SK-N-SH (cell line): ENCODE measurements at regions not wholly inside any gene's neighbourhood (a gene's known extent, or its start where the extent isn't known, plus 50 kb on each side); places are given as distances from the start of the nearest gene placed in this dataset.

Experiments
- CTCF ChIA-PET: fragments of 300-600, 350-600 bp; formaldehyde crosslinking; extraction: SDS; loops from one replicate; lab custom pipeline; 2021; lab: Yijun Ruan, JAX
- POLR2A ChIA-PET: fragments of 350-600 bp; sonication (Branson Sonifier 250); formaldehyde crosslinking; extraction: SDS; loops from one replicate; lab custom pipeline; 2020; ENCODE audit warnings: antibody characterized with exemption, inconsistent platforms; lab: Yijun Ruan, JAX
- DNase-seq: peaks from one replicate; pipeline ENCODE4 v3.0.0; 2012
- H2AFZ ChIP-seq: fragments of 200-600 bp; sonication (generic); 2 replicates; pipeline ENCODE4 v1.8.1; 2016; ENCODE audit warnings: antibody characterized with exemption, mild to moderate bottlenecking, low read depth
- H3F3A ChIP-seq: fragments of 200-600 bp; sonication (generic); replicated peaks from 2 replicates; pipeline ENCODE3; 2016; ENCODE audit warnings: antibody characterized with exemption, mild to moderate bottlenecking; ENCODE audit not compliant: insufficient read depth
- H3K27ac ChIP-seq, 2 experiments: fragments of 200-500 bp in 1 of 2; fragments of 200-600 bp in 1 of 2; sonication (Bioruptor generic) in 1 of 2; sonication (generic), shearing (Covaris generic) in 1 of 2; 2 replicates each; pipeline versions ENCODE4 v1.5.1 to v1.6.1; 2014 to 2016; ENCODE audit warnings: low read depth in 2 of 2, inconsistent platforms in 1 of 2, low read length in 1 of 2, mild to moderate bottlenecking in 1 of 2, mixed read lengths in 1 of 2
- H3K27me3 ChIP-seq: fragments of 200-600 bp; sonication (generic), shearing (Covaris generic); 2 replicates; pipeline ENCODE4 v1.6.1; 2016; ENCODE audit warnings: mixed run types; ENCODE audit not compliant: insufficient read depth
- H3K36me3 ChIP-seq, 2 experiments: fragments of 200-500 bp in 1 of 2; fragments of 200-600 bp in 1 of 2; sonication (Bioruptor generic) in 1 of 2; sonication (generic) in 1 of 2; replicated peaks in 1 of 2; 2 replicates each; pipeline versions ENCODE3 to v1.5.1; 2014 to 2016; ENCODE audit warnings: low read length in 1 of 2, mild to moderate bottlenecking in 1 of 2; ENCODE audit not compliant: insufficient read depth in 2 of 2, control insufficient read depth in 1 of 2
- H3K4me1 ChIP-seq, 2 experiments: fragments of 200-500 bp in 1 of 2; fragments of 200-600 bp in 1 of 2; sonication (Bioruptor generic) in 1 of 2; sonication (generic), shearing (Covaris generic) in 1 of 2; 2 replicates each; pipeline versions ENCODE4 v1.5.1 to v1.6.1; 2014 to 2016; ENCODE audit warnings: low read depth in 1 of 2, low read length in 1 of 2, mixed run types in 1 of 2; ENCODE audit not compliant: insufficient read depth in 2 of 2, control insufficient read depth in 1 of 2
- H3K4me2 ChIP-seq: fragments of 200-600 bp; sonication (generic), shearing (Covaris generic); 2 replicates; pipeline ENCODE4 v1.6.1; 2017; ENCODE audit warnings: mixed run types
- H3K4me3 ChIP-seq, 2 experiments: fragments of 200-500 bp in 1 of 2; fragments of 200-600 bp in 1 of 2; sonication (Bioruptor generic) in 1 of 2; sonication (generic), shearing (Covaris generic) in 1 of 2; 2 replicates each; pipeline versions ENCODE4 v1.5.1 to v1.8.1; 2014 to 2016; ENCODE audit warnings: low read depth in 2 of 2, inconsistent platforms in 1 of 2, low read length in 1 of 2, mild to moderate bottlenecking in 1 of 2, mixed read lengths in 1 of 2, moderate library complexity in 1 of 2
- H3K79me2 ChIP-seq: fragments of 200-600 bp; sonication (generic); 2 replicates; pipeline ENCODE4 v1.8.1; 2017; ENCODE audit warnings: mild to moderate bottlenecking; ENCODE audit not compliant: insufficient read depth
- H3K9ac ChIP-seq: fragments of 200-600 bp; sonication (generic); 2 replicates; pipeline ENCODE4 v1.6.1; 2017; ENCODE audit warnings: mixed run types
- H3K9me2 ChIP-seq: fragments of 200-600 bp; sonication (generic); 2 replicates; pipeline ENCODE4 v1.6.1; 2017; ENCODE audit warnings: mixed run types
- H3K9me3 ChIP-seq: fragments of 200-600 bp; sonication (generic); 2 replicates; pipeline ENCODE4 v1.6.1; 2017; ENCODE audit warnings: mixed run types, mild to moderate bottlenecking, moderate library complexity
- H4K20me1 ChIP-seq: fragments of 200-600 bp; sonication (generic); 2 replicates; pipeline ENCODE4 v1.6.1; 2017; ENCODE audit warnings: mild to moderate bottlenecking, mixed run types; ENCODE audit not compliant: insufficient read depth
- ELF1 ChIP-seq: IDR thresholded peaks from 2 replicates; pipeline ENCODE4 v1.4.0; 2012
- EP300 ChIP-seq, 2 experiments: IDR thresholded peaks; 2 replicates each; pipeline versions ENCODE4 v1.4.0 to v1.6.1; 2012; ENCODE audit warnings: borderline replicate concordance in 1 of 2, low read depth in 1 of 2, low read length in 1 of 2
- EZH2phosphoT487 ChIP-seq: fragments of 200-600 bp; sonication (generic); IDR thresholded peaks from 2 replicates; pipeline ENCODE4 v1.6.1; 2017; ENCODE audit warnings: low read depth, mixed run types, mild to moderate bottlenecking, antibody characterized with exemption, moderate library complexity, borderline replicate concordance
- FOXJ3 ChIP-seq: sonication (generic); formaldehyde crosslinking; IDR thresholded peaks from 2 replicates; pipeline ENCODE4 v1.5.1; 2020; ENCODE audit warnings: mild to moderate bottlenecking, missing genetic modification reagents
- FOXM1 ChIP-seq: IDR thresholded peaks from 2 replicates; pipeline ENCODE4 v1.4.0; 2012; ENCODE audit warnings: low read depth, mild to moderate bottlenecking
- GABPA ChIP-seq: IDR thresholded peaks from 2 replicates; pipeline ENCODE4 v1.4.0; 2012; ENCODE audit warnings: low read depth, mild to moderate bottlenecking
- GATA2 ChIP-seq: sonication (generic); formaldehyde crosslinking; IDR thresholded peaks from 2 replicates; pipeline ENCODE4 v1.5.0; 2020; ENCODE audit warnings: mild to moderate bottlenecking, missing genetic modification reagents
- MEF2A ChIP-seq: IDR thresholded peaks from 2 replicates; pipeline ENCODE4 v1.4.0; 2012; ENCODE audit warnings: low read depth, borderline replicate concordance
- MXI1 ChIP-seq: IDR thresholded peaks from 2 replicates; pipeline ENCODE4 v1.6.1; 2012; ENCODE audit warnings: mild to moderate bottlenecking, low read depth, low read length, improper control_type of control experiment
- NFIC ChIP-seq: IDR thresholded peaks from 2 replicates; pipeline ENCODE4 v1.4.0; 2012; ENCODE audit warnings: borderline replicate concordance
- POLR2AphosphoS5 ChIP-seq: IDR thresholded peaks from 2 replicates; pipeline ENCODE4 v1.6.1; 2012; ENCODE audit warnings: low read depth, low read length
- SIN3A ChIP-seq: IDR thresholded peaks from 2 replicates; pipeline ENCODE4 v1.6.1; 2012; ENCODE audit warnings: low read depth, mild to moderate bottlenecking, low read length, moderate library complexity, borderline replicate concordance
- SMC3 ChIP-seq: IDR thresholded peaks from 2 replicates; pipeline ENCODE4 v1.6.1; 2012; ENCODE audit warnings: low read depth, low read length, improper control_type of control experiment
- TAF1 ChIP-seq: IDR thresholded peaks from 2 replicates; pipeline ENCODE4 v1.6.1; 2012; ENCODE audit warnings: low read depth, mild to moderate bottlenecking, low read length, moderate library complexity, borderline replicate concordance
- YY1 ChIP-seq: IDR thresholded peaks from 2 replicates; pipeline ENCODE4 v1.4.0; 2012; ENCODE audit warnings: low read depth, mild to moderate bottlenecking
- WGBS: methylation state at CpG from one replicate; pipeline ENCODE4 v1.1.6; 2017; ENCODE audit warnings: low lambda C conversion rate; 5-methylcytosine and 5-hydroxymethylcytosine counted together
- TF ChIP-seq, protein P1 (sequence below): fragments of 150-350 bp; IDR thresholded peaks from 2 replicates; pipeline ENCODE4 v1.6.1; 2017; ENCODE audit warnings: antibody characterized with exemption, low read length, low read depth, borderline replicate concordance
- TF ChIP-seq, protein P2 (sequence below): IDR thresholded peaks from 2 replicates; pipeline ENCODE4 v1.4.0; 2012; ENCODE audit warnings: low read depth
- TF ChIP-seq, protein P3 (sequence below): IDR thresholded peaks from 2 replicates; pipeline ENCODE4; 2012
- TF ChIP-seq, protein P4 (sequence below): IDR thresholded peaks from 2 replicates; pipeline ENCODE4 v1.4.0; 2012; ENCODE audit warnings: low read depth, borderline replicate concordance

DNA sequence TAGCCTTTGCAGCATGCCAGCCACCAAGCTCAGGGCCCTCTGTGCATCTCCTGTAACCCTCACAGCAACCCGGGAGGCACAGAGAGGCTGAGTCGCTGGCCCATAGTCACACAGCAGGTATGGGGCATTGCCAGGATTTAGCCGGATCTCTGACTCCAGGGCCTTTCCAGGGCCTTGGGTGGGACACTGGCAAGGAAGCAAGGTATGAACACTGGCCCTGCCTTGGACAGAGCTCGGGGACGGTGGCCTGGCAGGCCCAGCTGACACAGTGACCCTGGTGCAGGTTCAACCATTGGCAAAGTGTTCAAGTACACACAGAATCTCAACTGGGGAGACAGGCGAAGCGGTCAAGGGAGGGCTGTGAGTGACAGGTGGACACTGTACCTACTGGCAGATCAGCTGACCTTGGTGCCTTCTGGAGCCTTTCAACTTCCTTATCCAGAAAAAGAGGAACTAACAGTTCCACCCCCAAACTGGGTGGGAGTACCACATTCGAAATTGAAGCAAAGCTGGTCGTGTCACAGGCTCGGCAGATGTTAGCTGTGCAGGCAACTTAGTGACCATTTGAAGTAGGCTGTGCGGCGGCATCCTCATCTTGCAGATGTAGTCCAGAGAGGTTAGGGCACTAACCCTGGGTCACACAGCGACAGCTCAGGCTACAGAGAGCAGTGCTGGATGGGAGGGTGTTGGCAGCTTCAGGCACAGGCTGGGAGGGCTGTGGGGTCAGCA lies 287.4 kb downstream of the SEC14L1 start:
- no peak for DNase-seq
- no peak for TF ChIP-seq EZH2phosphoT487
- 0 out of 2 replicates have a peak, but pooled peaks have one; percentile 7 for TF ChIP-seq SIN3A
- TF ChIP-seq, protein P1, sequence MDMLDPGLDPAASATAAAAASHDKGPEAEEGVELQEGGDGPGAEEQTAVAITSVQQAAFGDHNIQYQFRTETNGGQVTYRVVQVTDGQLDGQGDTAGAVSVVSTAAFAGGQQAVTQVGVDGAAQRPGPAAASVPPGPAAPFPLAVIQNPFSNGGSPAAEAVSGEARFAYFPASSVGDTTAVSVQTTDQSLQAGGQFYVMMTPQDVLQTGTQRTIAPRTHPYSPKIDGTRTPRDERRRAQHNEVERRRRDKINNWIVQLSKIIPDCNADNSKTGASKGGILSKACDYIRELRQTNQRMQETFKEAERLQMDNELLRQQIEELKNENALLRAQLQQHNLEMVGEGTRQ = no peak
- TF ChIP-seq EP300 (IDR thresholded peaks at IDR 0.05; ENCODE audit: borderline replicate concordance in 1 of 2, low read depth in 1 of 2, low read length in 1 of 2) = 0 out of 4 replicates have a peak, but pooled peaks of 1 of the 2 experiments have one; percentile 16
- TF ChIP-seq, protein P2, sequence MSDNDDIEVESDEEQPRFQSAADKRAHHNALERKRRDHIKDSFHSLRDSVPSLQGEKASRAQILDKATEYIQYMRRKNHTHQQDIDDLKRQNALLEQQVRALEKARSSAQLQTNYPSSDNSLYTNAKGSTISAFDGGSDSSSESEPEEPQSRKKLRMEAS = no peak
- TF ChIP-seq FOXJ3 (CRISPR knock-in tag) = no peak
- no peak for TF ChIP-seq ELF1
- TF ChIP-seq POLR2AphosphoS5 = no peak
- Histone ChIP-seq H3K36me3 (no peaks in the 10 kb centered on the region), H3K9me2 (no peaks in the 10 kb centered on the region), H3F3A (peaks cover 62% of the 10 kb centered on the region), H3K27me3 (no peaks in the 10 kb centered on the region), H3K4me1 (peaks cover 82 to 86% of the 10 kb centered on the region in 2 experiments), H3K4me2 (peak overlapping the region; percentile 65; the same call in 1 of the 2 replicates), H4K20me1 (peaks cover 3% of the 10 kb centered on the region; the same call in 1 of the 2 replicates), H3K79me2 (peaks cover 63% of the 10 kb centered on the region), H3K4me3 (no peak overlapping the region), H2AFZ (no peak overlapping the region), H3K9ac (no peak overlapping the region), H3K9me3 (no peaks in the 10 kb centered on the region), H3K27ac (peak overlapping the region; percentile 86 to 96)
- ChIA-PET POLR2A (interaction anchor here (1.0 kb wide), 1 partner anchor 54 kb away, joined by 3 read pairs; no protein-coding TSS in a partner anchor), CTCF (interaction anchor here (1.0 to 29.4 kb wide), 18 partner anchors 7 to 585 kb away, joined by 3 to 566 read pairs (median 26); no protein-coding TSS in a partner anchor)
- WGBS = 82% methylated on average over 12 of the region's 13 CpGs

DNA sequence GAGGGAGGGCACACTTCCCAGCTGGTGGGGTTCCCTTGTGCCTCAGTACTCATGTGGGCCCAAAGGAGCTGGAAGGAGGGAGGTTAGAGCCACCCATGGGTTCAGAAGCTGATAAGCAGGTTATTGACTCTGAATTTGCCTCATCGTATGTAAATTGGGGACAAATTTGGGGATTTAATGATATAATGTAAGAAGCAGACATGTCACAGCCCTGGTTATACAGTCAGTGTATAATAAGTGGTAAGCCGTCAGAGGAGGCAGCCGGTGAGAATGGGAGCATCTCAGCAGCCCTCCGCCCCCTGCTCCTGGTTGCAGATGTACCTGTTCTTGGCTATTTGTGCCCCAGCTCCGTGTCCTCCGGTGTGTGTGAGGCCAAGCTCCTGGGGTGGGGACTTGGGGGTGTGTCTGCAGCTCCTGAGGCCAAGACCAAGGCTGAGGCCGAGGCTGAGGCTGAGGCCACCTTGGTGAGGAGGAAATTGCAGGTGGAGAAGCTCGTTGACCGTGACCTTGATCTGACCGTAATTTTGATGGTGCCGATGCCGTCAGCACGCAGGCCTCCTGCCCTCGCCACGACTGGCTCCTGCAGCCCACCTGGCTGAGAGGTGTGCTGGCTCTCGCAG lies 288.1 kb downstream of the SEC14L1 start:
- Histone ChIP-seq H3K27me3 (no peaks in the 10 kb centered on the region), H2AFZ (no peak overlapping the region), H3K27ac (peak overlapping the region; percentile 78 to 97; a peak in 2 of 4 replicates), H3F3A (peaks cover 55% of the 10 kb centered on the region), H4K20me1 (peaks cover 3% of the 10 kb centered on the region; the same call in 1 of the 2 replicates), H3K9ac (no peak overlapping the region), H3K4me1 (peaks cover 82 to 87% of the 10 kb centered on the region in 2 experiments), H3K4me3 (no peak overlapping the region), H3K79me2 (peaks cover 66% of the 10 kb centered on the region), H3K9me2 (no peaks in the 10 kb centered on the region), H3K4me2 (peak overlapping the region; percentile 68; the same call in 1 of the 2 replicates), H3K9me3 (no peaks in the 10 kb centered on the region), H3K36me3 (no peaks in the 10 kb centered on the region)
- POLR2A ChIA-PET = interaction anchor here (1.2 kb wide), 1 partner anchor 40 kb away, joined by 3 read pairs; no protein-coding TSS in a partner anchor
- CTCF ChIA-PET = interaction anchor here (1.0 to 29.4 kb wide), 23 partner anchors 8 to 158 kb away, joined by 3 to 566 read pairs (median 20); no protein-coding TSS in a partner anchor
- DNase-seq = no peak
- WGBS = 92% methylated on average over 15 of the region's 16 CpGs
- TF ChIP-seq SMC3 (no peak), FOXJ3 (CRISPR knock-in tag) (no peak), TAF1 (no peak), SIN3A (no peak), GABPA (no peak), MEF2A (no peak), GATA2 (CRISPR knock-in tag) (no peak), MXI1 (no peak), EP300 (IDR thresholded peaks at IDR 0.05; ENCODE audit: borderline replicate concordance in 1 of 2, low read depth in 1 of 2, low read length in 1 of 2) (no peak), YY1 (no peak), FOXM1 (no peak), NFIC (no peak), EZH2phosphoT487 (no peak)
- TF ChIP-seq, protein P1 = no peak
- TF ChIP-seq, protein P3, sequence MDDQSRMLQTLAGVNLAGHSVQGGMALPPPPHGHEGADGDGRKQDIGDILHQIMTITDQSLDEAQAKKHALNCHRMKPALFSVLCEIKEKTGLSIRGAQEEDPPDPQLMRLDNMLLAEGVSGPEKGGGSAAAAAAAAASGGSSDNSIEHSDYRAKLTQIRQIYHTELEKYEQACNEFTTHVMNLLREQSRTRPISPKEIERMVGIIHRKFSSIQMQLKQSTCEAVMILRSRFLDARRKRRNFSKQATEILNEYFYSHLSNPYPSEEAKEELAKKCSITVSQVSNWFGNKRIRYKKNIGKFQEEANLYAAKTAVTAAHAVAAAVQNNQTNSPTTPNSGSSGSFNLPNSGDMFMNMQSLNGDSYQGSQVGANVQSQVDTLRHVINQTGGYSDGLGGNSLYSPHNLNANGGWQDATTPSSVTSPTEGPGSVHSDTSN = no peak
- TF ChIP-seq, protein P4, sequence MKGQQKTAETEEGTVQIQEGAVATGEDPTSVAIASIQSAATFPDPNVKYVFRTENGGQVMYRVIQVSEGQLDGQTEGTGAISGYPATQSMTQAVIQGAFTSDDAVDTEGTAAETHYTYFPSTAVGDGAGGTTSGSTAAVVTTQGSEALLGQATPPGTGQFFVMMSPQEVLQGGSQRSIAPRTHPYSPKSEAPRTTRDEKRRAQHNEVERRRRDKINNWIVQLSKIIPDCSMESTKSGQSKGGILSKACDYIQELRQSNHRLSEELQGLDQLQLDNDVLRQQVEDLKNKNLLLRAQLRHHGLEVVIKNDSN = no peak
